MM.1S (cell line): ENCODE measurements at regions not wholly inside any gene's neighbourhood (a gene's known extent, or its start where the extent isn't known, plus 50 kb on each side); places are given as distances from the start of the nearest gene placed in this dataset.

Experiments used
- DNase-seq: peaks from one replicate; pipeline ENCODE4 v3.0.0-alpha.2; 2015
- H2AFZ ChIP-seq: fragments of 300-600 bp; sonication (generic); 2 replicates; pipeline ENCODE4 v1.6.0; 2016; ENCODE audit warnings: antibody characterized with exemption, low read length
- H3F3A ChIP-seq: fragments of 300-600 bp; sonication (generic); 2 replicates; pipeline ENCODE4 v1.6.1; 2016; ENCODE audit warnings: mild to moderate bottlenecking, antibody characterized with exemption, low read length, moderate library complexity, mixed read lengths; ENCODE audit not compliant: insufficient read depth
- H3K27ac ChIP-seq: fragments of 300-600 bp; sonication (generic); 2 replicates; pipeline ENCODE4 v1.5.1; 2016; ENCODE audit warnings: mild to moderate bottlenecking, low read length
- H3K27me3 ChIP-seq: fragments of 300-600 bp; sonication (generic); replicated peaks from 2 replicates; pipeline ENCODE4 v1.6.0; 2016; ENCODE audit warnings: low read length; ENCODE audit not compliant: insufficient read depth
- H3K36me3 ChIP-seq: fragments of 300-600 bp; sonication (generic); replicated peaks from 2 replicates; pipeline ENCODE4 v1.6.1; 2016; ENCODE audit warnings: mild to moderate bottlenecking, low read length, mixed read lengths; ENCODE audit not compliant: insufficient read depth
- H3K4me1 ChIP-seq: fragments of 300-600 bp; sonication (generic); 2 replicates; pipeline ENCODE4 v1.6.1; 2016; ENCODE audit warnings: low read length, mixed read lengths
- H3K4me2 ChIP-seq: fragments of 300-600 bp; sonication (generic); 2 replicates; pipeline ENCODE4 v1.6.0; 2016; ENCODE audit warnings: low read depth, low read length
- H3K4me3 ChIP-seq: fragments of 300-600 bp; sonication (generic); 2 replicates; pipeline ENCODE4 v1.5.1; 2016; ENCODE audit warnings: low read length, mixed read lengths
- H3K79me2 ChIP-seq: fragments of 300-600 bp; sonication (generic); 2 replicates; pipeline ENCODE4 v1.6.1; 2016; ENCODE audit warnings: mixed run types, low read length, mixed read lengths
- H3K9ac ChIP-seq: fragments of 300-600 bp; sonication (generic); 2 replicates; pipeline ENCODE4 v1.6.1; 2016; ENCODE audit warnings: low read length, mixed read lengths
- H3K9me2 ChIP-seq: fragments of 300-600 bp; sonication (generic); replicated peaks from 2 replicates; pipeline ENCODE4 v1.6.1; 2016; ENCODE audit warnings: mild to moderate bottlenecking, low read length, mixed read lengths; ENCODE audit not compliant: insufficient read depth
- H3K9me3 ChIP-seq: fragments of 300-600 bp; sonication (generic); replicated peaks from 2 replicates; pipeline ENCODE4 v1.6.1; 2016; ENCODE audit warnings: mild to moderate bottlenecking, low read length, mixed read lengths; ENCODE audit not compliant: insufficient read depth
- H4K20me1 ChIP-seq: fragments of 300-600 bp; sonication (generic); 2 replicates; pipeline ENCODE4 v1.6.1; 2016; ENCODE audit warnings: mild to moderate bottlenecking, low read length, moderate library complexity, mixed read lengths; ENCODE audit not compliant: insufficient read depth
- CTCF ChIP-seq: fragments of 300-600 bp; sonication (generic); IDR thresholded peaks from 2 replicates; pipeline ENCODE4 v1.5.1; 2016; ENCODE audit warnings: antibody characterized with exemption, low read length, mixed read lengths
- EZH2 ChIP-seq: fragments of 300-600 bp; sonication (generic); optimal IDR thresholded peaks from 2 replicates; pipeline ENCODE3; 2017; ENCODE audit warnings: low read depth, mild to moderate bottlenecking, antibody characterized with exemption, low read length, mixed read lengths
- EZH2phosphoT487 ChIP-seq: fragments of 300-600 bp; sonication (generic); IDR thresholded peaks from 2 replicates; pipeline ENCODE4 v1.6.1; 2018; ENCODE audit warnings: antibody characterized with exemption, low read length

DNA sequence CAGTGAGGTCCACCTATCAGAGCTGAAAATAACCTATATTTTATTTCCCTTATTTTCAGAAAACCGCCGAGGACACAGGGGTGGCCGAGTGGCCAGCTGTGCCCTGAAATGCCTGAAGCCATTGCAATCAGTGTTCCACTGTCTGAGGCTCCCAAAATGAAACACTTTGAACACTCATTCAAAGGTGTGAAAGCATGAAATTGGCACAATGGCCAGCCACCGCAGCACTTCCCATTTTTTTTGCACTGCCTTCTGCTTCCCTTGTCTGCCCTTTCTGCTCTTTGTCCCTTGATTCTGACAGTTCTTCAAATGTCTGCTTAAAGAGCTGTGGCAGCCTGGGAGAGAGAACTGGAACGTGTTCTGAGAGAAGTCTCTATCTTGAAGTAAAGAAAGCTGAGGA is 1127.5 kb upstream of the CELF4 start:
- H3K79me2 ChIP-seq: no peaks in the 10 kb centered on the region
- DNase-seq: no peak
- no peaks in the 10 kb centered on the region for H3K4me1 ChIP-seq
- H3K9ac ChIP-seq: no peak overlapping the region
- H3K9me2 ChIP-seq: no peaks in the 10 kb centered on the region
- no peaks in the 10 kb centered on the region for H3K27me3 ChIP-seq
- no peak overlapping the region for H3K4me3 ChIP-seq
- no peak overlapping the region for H3K27ac ChIP-seq
- no peak overlapping the region for H2AFZ ChIP-seq
- no peak for TF ChIP-seq EZH2phosphoT487
- no peak for TF ChIP-seq CTCF
- TF ChIP-seq EZH2: no peak
- H3F3A ChIP-seq: no peaks in the 10 kb centered on the region
- no peaks in the 10 kb centered on the region for H4K20me1 ChIP-seq
- H3K4me2 ChIP-seq: no peak overlapping the region
- no peaks in the 10 kb centered on the region for H3K9me3 ChIP-seq
- H3K36me3 ChIP-seq: no peaks in the 10 kb centered on the region

- no peaks in the 10 kb centered on the region for H3F3A ChIP-seq
- no peaks in the 10 kb centered on the region for H3K9me3 ChIP-seq
- no peak overlapping the region for H3K4me3 ChIP-seq
- H3K4me2 ChIP-seq: no peak overlapping the region
- H3K4me1 ChIP-seq: no peaks in the 10 kb centered on the region
- H4K20me1 ChIP-seq: no peaks in the 10 kb centered on the region
- TF ChIP-seq EZH2phosphoT487 (no peak), CTCF (no peak)
- no peaks in the 10 kb centered on the region for H3K9me2 ChIP-seq
- H2AFZ ChIP-seq: no peak overlapping the region
- H3K27ac ChIP-seq: no peak overlapping the region
- H3K27me3 ChIP-seq: no peaks in the 10 kb centered on the region
- H3K36me3 ChIP-seq: no peaks in the 10 kb centered on the region
- DNase-seq: no peak
- H3K9ac ChIP-seq: no peak overlapping the region
- no peaks in the 10 kb centered on the region for H3K79me2 ChIP-seq
Measured at GRCh38 chr18:38690626-38691025, 1125.0 kb upstream of the CELF4 start.

GRCh38 chr18:38688416-38688815 is 1122.8 kb upstream of the CELF4 start:
- Histone ChIP-seq H3K4me1 (no peaks in the 10 kb centered on the region), H3K27me3 (no peaks in the 10 kb centered on the region), H3K9ac (no peak overlapping the region), H3K4me2 (no peak overlapping the region), H4K20me1 (no peaks in the 10 kb centered on the region), H3K9me3 (no peaks in the 10 kb centered on the region), H3K27ac (no peak overlapping the region), H3K36me3 (no peaks in the 10 kb centered on the region), H3F3A (no peaks in the 10 kb centered on the region), H3K9me2 (no peaks in the 10 kb centered on the region), H3K79me2 (no peaks in the 10 kb centered on the region), H3K4me3 (no peak overlapping the region), H2AFZ (no peak overlapping the region)
- no peak for DNase-seq
- TF ChIP-seq EZH2: no peak
- no peak for TF ChIP-seq CTCF
- TF ChIP-seq EZH2phosphoT487: no peak
